HCT116 (cell line): ENCODE measurements at regions not wholly inside any gene's neighbourhood (a gene's known extent, or its start where the extent isn't known, plus 50 kb on each side); places are given as distances from the start of the nearest gene placed in this dataset.

Source experiments
- ATAC-seq: fragments of 200-7000 bp; cut with Tn5 transposase; 2 replicates; pipeline ENCODE4 v1.9.1; 2020; ENCODE audit warnings: mild to moderate bottlenecking, moderate library complexity
- BruUV-seq: library from RNA; stranded (reverse); fragments of 400-500 nt; replicated peaks from 2 replicates; lab custom pipeline; 2021; lab: Mats Ljungman, UMichigan
- CTCF ChIA-PET: fragments of 300-600 bp; sonication (Branson Sonifier 250); formaldehyde crosslinking; loops from one replicate; lab custom pipeline; 2021; ENCODE audit warnings: antibody characterized with exemption; lab: Charles Lee
- POLR2A ChIA-PET: fragments of 300-600, 350-600 bp; sonication (Branson Sonifier 250); formaldehyde crosslinking; loops from one replicate; lab custom pipeline; 2021; ENCODE audit warnings: antibody characterized with exemption; lab: Charles Lee
- RAD21 ChIA-PET, 2 experiments: fragments of 300-600 bp; sonication (Branson Sonifier 250); formaldehyde crosslinking; loops; one replicate each; lab custom pipeline; 2023; ENCODE audit warnings: low total read pairs in 2 of 2; ENCODE audit not compliant: uncharacterized antibody in 2 of 2, unreplicated experiment in 2 of 2, low non-redundant PET in 1 of 2; lab: Charles Lee
- DNase-seq: peaks from one replicate; pipeline ENCODE4 v3.0.0-alpha.2; 2010; ENCODE audit warnings: low read depth, low spot score
- H2AFZ ChIP-seq: fragments of 200-600 bp; shearing (Covaris generic), sonication (generic); 2 replicates; pipeline ENCODE4 v1.6.1; 2017; ENCODE audit warnings: low read depth, mixed run types, mixed read lengths, antibody characterized with exemption, low read length; ENCODE audit not compliant: poor library complexity, severe bottlenecking
- H3K27ac ChIP-seq: 2 replicates; pipeline ENCODE4 v1.5.1; 2012; ENCODE audit warnings: low read depth, low read length
- H3K27me3 ChIP-seq: fragments of 200-600 bp; sonication (generic); 2 replicates; pipeline ENCODE4 v1.6.1; 2016; ENCODE audit warnings: mixed run types, low read length, mixed read lengths; ENCODE audit not compliant: insufficient read depth
- H3K36me3 ChIP-seq, 2 experiments: fragments of 200-500 bp in 1 of 2; fragments of 200-600 bp in 1 of 2; sonication (Bioruptor generic) in 1 of 2; sonication (generic) in 1 of 2; 2 replicates each; pipeline versions ENCODE4 v1.5.1 to v1.6.1; 2014 to 2016; ENCODE audit warnings: low read length in 2 of 2, inconsistent platforms in 1 of 2, mixed read lengths in 1 of 2, mixed run types in 1 of 2; ENCODE audit not compliant: insufficient read depth in 2 of 2, control insufficient read depth in 1 of 2
- H3K4me1 ChIP-seq, 2 experiments: fragments of 200-600 bp in 1 of 2; sonication (generic) in 1 of 2; 2 replicates each; pipeline versions ENCODE4 v1.5.1 to v1.6.1; 2012 to 2017; ENCODE audit warnings: low read length in 2 of 2, inconsistent platforms in 1 of 2, mild to moderate bottlenecking in 1 of 2, mixed read lengths in 1 of 2, mixed run types in 1 of 2, moderate library complexity in 1 of 2; ENCODE audit not compliant: insufficient read depth in 2 of 2, control insufficient read depth in 1 of 2
- H3K4me2 ChIP-seq: fragments of 200-600 bp; sonication (generic); 2 replicates; pipeline ENCODE4 v1.6.1; 2017; ENCODE audit warnings: mixed run types, low read length, mixed read lengths
- H3K4me3 ChIP-seq, 2 experiments: fragments of 200-600 bp in 1 of 2; sonication (generic) in 1 of 2; replicated peaks in 1 of 2; 2 replicates each; pipeline ENCODE4 v1.5.1; 2011 to 2016; ENCODE audit warnings: low read length in 2 of 2, control low read depth in 1 of 2, low read depth in 1 of 2, mild to moderate bottlenecking in 1 of 2, mixed read lengths in 1 of 2, mixed run types in 1 of 2
- H3K79me2 ChIP-seq: fragments of 200-600 bp; sonication (generic); 2 replicates; pipeline ENCODE4 v1.6.1; 2017; ENCODE audit warnings: mild to moderate bottlenecking, mixed run types, low read length, moderate library complexity, mixed read lengths; ENCODE audit not compliant: insufficient read depth
- H3K9ac ChIP-seq: fragments of 200-600 bp; sonication (generic); 2 replicates; pipeline ENCODE4 v1.6.1; 2016; ENCODE audit warnings: low read length, mixed read lengths
- H3K9me2 ChIP-seq: fragments of 200-600 bp; sonication (generic), shearing (Covaris generic); 2 replicates; pipeline ENCODE4 v1.6.1; 2017; ENCODE audit warnings: mixed run types, mild to moderate bottlenecking, moderate library complexity; ENCODE audit not compliant: insufficient read depth
- H3K9me3 ChIP-seq, 2 experiments: fragments of 200-500 bp in 1 of 2; fragments of 200-600 bp in 1 of 2; sonication (Bioruptor generic) in 1 of 2; sonication (generic) in 1 of 2; 2 replicates each; pipeline ENCODE4 v1.6.1; 2014 to 2017; ENCODE audit warnings: low read length in 2 of 2, mixed read lengths in 2 of 2, inconsistent platforms in 1 of 2, low read depth in 1 of 2, mild to moderate bottlenecking in 1 of 2, mixed run types in 1 of 2, moderate library complexity in 1 of 2; ENCODE audit not compliant: control insufficient read depth in 1 of 2, insufficient read depth in 1 of 2
- H4K20me1 ChIP-seq: fragments of 200-600 bp; sonication (generic), shearing (Covaris generic); 2 replicates; pipeline ENCODE4 v1.6.1; 2017; ENCODE audit warnings: mixed run types, mild to moderate bottlenecking, moderate library complexity; ENCODE audit not compliant: insufficient read depth
- CEBPB ChIP-seq: IDR thresholded peaks from 2 replicates; pipeline ENCODE4 v1.6.1; 2012; ENCODE audit warnings: low read depth
- EGR1 ChIP-seq: IDR thresholded peaks from 2 replicates; pipeline ENCODE4 v1.6.1; 2012; ENCODE audit warnings: low read depth
- ELF1 ChIP-seq: IDR thresholded peaks from 2 replicates; pipeline ENCODE4 v1.6.1; 2012; ENCODE audit warnings: low read depth, borderline replicate concordance
- EZH2phosphoT487 ChIP-seq: fragments of 200-600 bp; IDR thresholded peaks from 2 replicates; pipeline ENCODE4 v1.6.1; 2018; ENCODE audit warnings: antibody characterized with exemption, borderline replicate concordance
- FOSL1 ChIP-seq: IDR thresholded peaks from 2 replicates; pipeline ENCODE4 v1.6.1; 2012; ENCODE audit warnings: low read depth
- POLR2A ChIP-seq: IDR thresholded peaks from 2 replicates; pipeline ENCODE4 v1.7.0; 2011; ENCODE audit warnings: borderline replicate concordance; ENCODE audit not compliant: insufficient read depth, insufficient read length; ENCODE audit errors: extremely low read depth
- POLR2AphosphoS5 ChIP-seq: IDR thresholded peaks from 2 replicates; pipeline ENCODE4 v1.6.1; 2011; ENCODE audit warnings: mild to moderate bottlenecking, low read depth, low read length, moderate library complexity
- RAD21 ChIP-seq: IDR thresholded peaks from 2 replicates; pipeline ENCODE4 v1.6.1; 2012; ENCODE audit warnings: low read depth, mild to moderate bottlenecking
- SIN3A ChIP-seq: IDR thresholded peaks from 2 replicates; pipeline ENCODE4 v1.6.1; 2012; ENCODE audit warnings: low read depth
- SP1 ChIP-seq: IDR thresholded peaks from 2 replicates; pipeline ENCODE4 v1.6.1; 2012; ENCODE audit warnings: low read depth
- SRF ChIP-seq: IDR thresholded peaks from 2 replicates; pipeline ENCODE4 v1.6.1; 2012; ENCODE audit warnings: low read depth
- YY1 ChIP-seq: IDR thresholded peaks from 2 replicates; pipeline ENCODE4 v1.6.1; 2011; ENCODE audit warnings: low read length, low read depth, moderate library complexity, mild to moderate bottlenecking; ENCODE audit not compliant: insufficient replicate concordance; ENCODE audit errors: extremely low read depth
- ZFX ChIP-seq: fragments of 450-650 bp; IDR thresholded peaks from 2 replicates; pipeline ENCODE4 v1.6.1; 2017
- ZNF274 ChIP-seq: fragments of 200-500 bp; sonication (Bioruptor generic); IDR thresholded peaks from 2 replicates; pipeline ENCODE4 v1.6.1; 2014; ENCODE audit warnings: mild to moderate bottlenecking, low read depth, low read length, inconsistent platforms
- intact Hi-C: fragments of 100-400 bp; cut with micrococcal nuclease; formaldehyde crosslinking; loops from 2 replicates; pipeline ENCODE4 v1.10.0; 2022
- TF ChIP-seq, protein P1 (sequence below): IDR thresholded peaks from 2 replicates; pipeline ENCODE4 v1.6.1; 2011; ENCODE audit warnings: mild to moderate bottlenecking, low read length, moderate library complexity; ENCODE audit not compliant: insufficient replicate concordance; ENCODE audit errors: extremely low read depth
- TF ChIP-seq, protein P2 (sequence below): IDR thresholded peaks from 2 replicates; pipeline ENCODE4 v1.6.1; 2012
- TF ChIP-seq, protein P3 (sequence below), 3 experiments: fragments of 200-600 bp in 1 of 3; sonication (generic) in 1 of 3; IDR thresholded peaks in 2 of 3; conservative IDR thresholded peaks in 1 of 3; 2 replicates each; pipeline ENCODE4 v1.5.1; 2012 to 2017; ENCODE audit warnings: low read depth in 2 of 3, low read length in 2 of 3, antibody characterized with exemption in 1 of 3, borderline replicate concordance in 1 of 3, control low read depth in 1 of 3, mild to moderate bottlenecking in 1 of 3, mixed read lengths in 1 of 3, mixed run types in 1 of 3, moderate library complexity in 1 of 3; ENCODE audit not compliant: insufficient read depth in 1 of 3
- TF ChIP-seq, protein P4 (sequence below): IDR thresholded peaks from 2 replicates; pipeline ENCODE4 v1.6.1; 2012
- TF ChIP-seq, protein P5 (sequence below): IDR thresholded peaks from 2 replicates; pipeline ENCODE4 v1.6.1; 2012; ENCODE audit warnings: low read depth

DNA sequence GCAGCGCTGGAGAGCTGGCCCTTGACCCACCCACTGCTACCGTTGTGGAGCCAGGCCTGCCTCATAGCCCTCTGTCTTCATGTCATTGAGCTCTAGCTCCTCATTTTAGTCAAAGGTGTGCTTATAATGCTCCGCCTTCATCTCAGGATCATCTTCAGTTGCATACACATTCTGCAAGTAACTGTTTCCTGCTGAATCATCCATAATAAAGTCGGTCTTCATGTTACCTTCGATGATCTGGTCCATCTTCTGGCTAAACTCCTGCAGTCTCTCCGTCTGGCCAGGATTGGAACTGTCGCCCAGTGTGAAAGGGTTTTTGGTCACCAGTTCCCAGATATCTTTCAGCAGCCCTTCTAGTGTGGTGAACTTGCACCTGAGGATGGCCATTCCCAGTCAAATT lies 62.6 kb upstream of the ARMC2 start:
- no peak for DNase-seq
- ATAC-seq, result no peak
- POLR2A ChIA-PET, result no interaction called here
- Histone ChIP-seq H3K4me3 (no peak overlapping the region), H4K20me1 (no peaks in the 10 kb centered on the region), H3K4me1 (peaks cover 4 to 22% of the 10 kb centered on the region in 2 experiments; a peak in 3 of 4 replicates), H3K27ac (no peak overlapping the region), H3K9me3 (no peaks in the 10 kb centered on the region), H3K27me3 (no peaks in the 10 kb centered on the region), H2AFZ (no peak overlapping the region), H3K9me2 (no peaks in the 10 kb centered on the region), H3K36me3 (no peaks in the 10 kb centered on the region), H3K79me2 (no peaks in the 10 kb centered on the region), H3K9ac (no peak overlapping the region), H3K4me2 (no peak overlapping the region)
- intact Hi-C loops, result no loop called here
- no TSS peak for BruUV-seq
- TF ChIP-seq POLR2AphosphoS5 (no peak), ZNF274 (no peak), EZH2phosphoT487 (no peak), ELF1 (no peak), CEBPB (no peak), SRF (no peak), EGR1 (no peak), FOSL1 (no peak), POLR2A (no peak), SP1 (no peak), YY1 (no peak), ZFX (no peak), RAD21 (no peak), SIN3A (no peak)
- TF ChIP-seq, protein P1, sequence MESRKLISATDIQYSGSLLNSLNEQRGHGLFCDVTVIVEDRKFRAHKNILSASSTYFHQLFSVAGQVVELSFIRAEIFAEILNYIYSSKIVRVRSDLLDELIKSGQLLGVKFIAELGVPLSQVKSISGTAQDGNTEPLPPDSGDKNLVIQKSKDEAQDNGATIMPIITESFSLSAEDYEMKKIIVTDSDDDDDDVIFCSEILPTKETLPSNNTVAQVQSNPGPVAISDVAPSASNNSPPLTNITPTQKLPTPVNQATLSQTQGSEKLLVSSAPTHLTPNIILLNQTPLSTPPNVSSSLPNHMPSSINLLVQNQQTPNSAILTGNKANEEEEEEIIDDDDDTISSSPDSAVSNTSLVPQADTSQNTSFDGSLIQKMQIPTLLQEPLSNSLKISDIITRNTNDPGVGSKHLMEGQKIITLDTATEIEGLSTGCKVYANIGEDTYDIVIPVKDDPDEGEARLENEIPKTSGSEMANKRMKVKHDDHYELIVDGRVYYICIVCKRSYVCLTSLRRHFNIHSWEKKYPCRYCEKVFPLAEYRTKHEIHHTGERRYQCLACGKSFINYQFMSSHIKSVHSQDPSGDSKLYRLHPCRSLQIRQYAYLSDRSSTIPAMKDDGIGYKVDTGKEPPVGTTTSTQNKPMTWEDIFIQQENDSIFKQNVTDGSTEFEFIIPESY, result no peak
- TF ChIP-seq, protein P2, sequence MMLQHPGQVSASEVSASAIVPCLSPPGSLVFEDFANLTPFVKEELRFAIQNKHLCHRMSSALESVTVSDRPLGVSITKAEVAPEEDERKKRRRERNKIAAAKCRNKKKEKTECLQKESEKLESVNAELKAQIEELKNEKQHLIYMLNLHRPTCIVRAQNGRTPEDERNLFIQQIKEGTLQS, result no peak
- TF ChIP-seq, protein P3, sequence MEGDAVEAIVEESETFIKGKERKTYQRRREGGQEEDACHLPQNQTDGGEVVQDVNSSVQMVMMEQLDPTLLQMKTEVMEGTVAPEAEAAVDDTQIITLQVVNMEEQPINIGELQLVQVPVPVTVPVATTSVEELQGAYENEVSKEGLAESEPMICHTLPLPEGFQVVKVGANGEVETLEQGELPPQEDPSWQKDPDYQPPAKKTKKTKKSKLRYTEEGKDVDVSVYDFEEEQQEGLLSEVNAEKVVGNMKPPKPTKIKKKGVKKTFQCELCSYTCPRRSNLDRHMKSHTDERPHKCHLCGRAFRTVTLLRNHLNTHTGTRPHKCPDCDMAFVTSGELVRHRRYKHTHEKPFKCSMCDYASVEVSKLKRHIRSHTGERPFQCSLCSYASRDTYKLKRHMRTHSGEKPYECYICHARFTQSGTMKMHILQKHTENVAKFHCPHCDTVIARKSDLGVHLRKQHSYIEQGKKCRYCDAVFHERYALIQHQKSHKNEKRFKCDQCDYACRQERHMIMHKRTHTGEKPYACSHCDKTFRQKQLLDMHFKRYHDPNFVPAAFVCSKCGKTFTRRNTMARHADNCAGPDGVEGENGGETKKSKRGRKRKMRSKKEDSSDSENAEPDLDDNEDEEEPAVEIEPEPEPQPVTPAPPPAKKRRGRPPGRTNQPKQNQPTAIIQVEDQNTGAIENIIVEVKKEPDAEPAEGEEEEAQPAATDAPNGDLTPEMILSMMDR (IDR thresholded peaks at IDR 0.05 in 2 of 3, conservative IDR thresholded peaks at IDR 0.05 in 1 of 3; ENCODE audit: borderline replicate concordance in 1 of 3, insufficient read depth in 1 of 3, low read depth in 2 of 3, low read length in 2 of 3), result no peak
- TF ChIP-seq, protein P4, sequence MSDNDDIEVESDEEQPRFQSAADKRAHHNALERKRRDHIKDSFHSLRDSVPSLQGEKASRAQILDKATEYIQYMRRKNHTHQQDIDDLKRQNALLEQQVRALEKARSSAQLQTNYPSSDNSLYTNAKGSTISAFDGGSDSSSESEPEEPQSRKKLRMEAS, result no peak
- TF ChIP-seq, protein P5, sequence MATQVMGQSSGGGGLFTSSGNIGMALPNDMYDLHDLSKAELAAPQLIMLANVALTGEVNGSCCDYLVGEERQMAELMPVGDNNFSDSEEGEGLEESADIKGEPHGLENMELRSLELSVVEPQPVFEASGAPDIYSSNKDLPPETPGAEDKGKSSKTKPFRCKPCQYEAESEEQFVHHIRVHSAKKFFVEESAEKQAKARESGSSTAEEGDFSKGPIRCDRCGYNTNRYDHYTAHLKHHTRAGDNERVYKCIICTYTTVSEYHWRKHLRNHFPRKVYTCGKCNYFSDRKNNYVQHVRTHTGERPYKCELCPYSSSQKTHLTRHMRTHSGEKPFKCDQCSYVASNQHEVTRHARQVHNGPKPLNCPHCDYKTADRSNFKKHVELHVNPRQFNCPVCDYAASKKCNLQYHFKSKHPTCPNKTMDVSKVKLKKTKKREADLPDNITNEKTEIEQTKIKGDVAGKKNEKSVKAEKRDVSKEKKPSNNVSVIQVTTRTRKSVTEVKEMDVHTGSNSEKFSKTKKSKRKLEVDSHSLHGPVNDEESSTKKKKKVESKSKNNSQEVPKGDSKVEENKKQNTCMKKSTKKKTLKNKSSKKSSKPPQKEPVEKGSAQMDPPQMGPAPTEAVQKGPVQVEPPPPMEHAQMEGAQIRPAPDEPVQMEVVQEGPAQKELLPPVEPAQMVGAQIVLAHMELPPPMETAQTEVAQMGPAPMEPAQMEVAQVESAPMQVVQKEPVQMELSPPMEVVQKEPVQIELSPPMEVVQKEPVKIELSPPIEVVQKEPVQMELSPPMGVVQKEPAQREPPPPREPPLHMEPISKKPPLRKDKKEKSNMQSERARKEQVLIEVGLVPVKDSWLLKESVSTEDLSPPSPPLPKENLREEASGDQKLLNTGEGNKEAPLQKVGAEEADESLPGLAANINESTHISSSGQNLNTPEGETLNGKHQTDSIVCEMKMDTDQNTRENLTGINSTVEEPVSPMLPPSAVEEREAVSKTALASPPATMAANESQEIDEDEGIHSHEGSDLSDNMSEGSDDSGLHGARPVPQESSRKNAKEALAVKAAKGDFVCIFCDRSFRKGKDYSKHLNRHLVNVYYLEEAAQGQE, result no peak
- CTCF ChIA-PET, result no interaction called here
- RAD21 ChIA-PET, result interaction anchor here in 1 of 2 experiments (0.8 kb wide), 1 partner anchor 108 kb away, joined by 3 read pairs; no protein-coding TSS in a partner anchor
